ENCODE measurements at regions not wholly inside any gene's neighbourhood (a gene's known extent, or its start where the extent isn't known, plus 50 kb on each side); places are given as distances from the start of the nearest gene placed in this dataset.

DNA sequence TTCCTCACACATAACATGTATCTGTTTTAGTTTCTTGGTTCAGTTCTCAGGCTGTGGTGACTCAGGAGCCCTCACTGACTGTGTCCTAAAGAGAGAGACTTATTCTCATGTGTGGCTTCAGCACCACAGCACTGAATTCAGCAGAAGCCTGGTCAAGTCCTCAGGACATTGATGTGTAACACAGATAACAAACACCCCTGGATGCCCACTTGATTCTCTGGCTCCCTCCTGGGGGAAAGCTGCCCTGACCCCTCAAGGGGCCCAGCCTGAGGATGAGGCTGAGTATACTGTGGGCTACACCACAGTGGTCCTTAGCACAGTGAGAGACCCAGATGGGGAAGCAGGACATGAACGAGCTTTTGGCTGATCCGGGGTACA is 87.2 kb upstream of the VPREB1 start:
- TF ChIP-seq, protein P1, sequence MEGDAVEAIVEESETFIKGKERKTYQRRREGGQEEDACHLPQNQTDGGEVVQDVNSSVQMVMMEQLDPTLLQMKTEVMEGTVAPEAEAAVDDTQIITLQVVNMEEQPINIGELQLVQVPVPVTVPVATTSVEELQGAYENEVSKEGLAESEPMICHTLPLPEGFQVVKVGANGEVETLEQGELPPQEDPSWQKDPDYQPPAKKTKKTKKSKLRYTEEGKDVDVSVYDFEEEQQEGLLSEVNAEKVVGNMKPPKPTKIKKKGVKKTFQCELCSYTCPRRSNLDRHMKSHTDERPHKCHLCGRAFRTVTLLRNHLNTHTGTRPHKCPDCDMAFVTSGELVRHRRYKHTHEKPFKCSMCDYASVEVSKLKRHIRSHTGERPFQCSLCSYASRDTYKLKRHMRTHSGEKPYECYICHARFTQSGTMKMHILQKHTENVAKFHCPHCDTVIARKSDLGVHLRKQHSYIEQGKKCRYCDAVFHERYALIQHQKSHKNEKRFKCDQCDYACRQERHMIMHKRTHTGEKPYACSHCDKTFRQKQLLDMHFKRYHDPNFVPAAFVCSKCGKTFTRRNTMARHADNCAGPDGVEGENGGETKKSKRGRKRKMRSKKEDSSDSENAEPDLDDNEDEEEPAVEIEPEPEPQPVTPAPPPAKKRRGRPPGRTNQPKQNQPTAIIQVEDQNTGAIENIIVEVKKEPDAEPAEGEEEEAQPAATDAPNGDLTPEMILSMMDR (IDR thresholded peaks at IDR 0.05), result no peak
- no peak for TF ChIP-seq POLR2A (IDR thresholded peaks at IDR 0.05)
